Cardiac fibroblast (primary cell): ENCODE measurements at regions not wholly inside any gene's neighbourhood (a gene's known extent, or its start where the extent isn't known, plus 50 kb on each side); places are given as distances from the start of the nearest gene placed in this dataset.

Source experiments
- DNase-seq, 2 donors: peaks; one replicate each; pipeline versions ENCODE4 v3.0.0 to v3.0.0-alpha.2; 2010; ENCODE audit warnings: low read depth in 2 of 2
- H3K4me3 ChIP-seq, 2 donors: replicated peaks in 1 of 2; 1 replicate in 1 of 2; 2 replicates in 1 of 2; pipeline ENCODE4 v1.5.1; 2011; ENCODE audit warnings: low read depth in 2 of 2, low read length in 2 of 2, mild to moderate bottlenecking in 2 of 2, moderate library complexity in 1 of 2
- TF ChIP-seq, protein P1 (sequence below): IDR thresholded peaks from one replicate; pipeline ENCODE4 v1.5.1; 2011; ENCODE audit warnings: low read depth, mild to moderate bottlenecking, low read length, inconsistent platforms

DNA sequence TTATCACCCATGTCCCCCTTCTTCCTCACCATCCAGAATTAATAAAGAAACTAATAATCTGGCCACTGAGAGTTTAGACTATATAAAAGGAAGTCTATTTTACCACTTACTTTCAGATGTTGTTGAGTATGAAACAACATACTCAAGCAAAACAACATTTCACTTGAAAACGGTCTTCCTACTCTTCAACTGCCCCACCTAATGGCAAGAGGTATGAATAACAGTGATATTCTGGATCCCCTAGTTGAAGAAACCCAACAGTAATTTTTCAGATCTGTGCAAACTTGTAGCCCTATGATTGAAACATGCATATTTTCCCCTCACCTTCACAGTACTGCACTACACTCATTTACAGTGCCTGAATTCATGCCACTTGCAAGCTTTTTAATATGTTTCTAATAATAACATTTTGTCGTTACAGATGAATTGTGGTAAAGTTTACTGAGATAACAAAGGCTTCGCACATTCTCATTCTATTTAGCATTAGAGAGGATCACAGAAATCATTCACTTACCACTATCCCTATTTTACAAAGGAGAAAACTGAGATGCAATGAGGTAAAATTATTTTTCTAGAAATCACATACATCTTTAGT is 267.9 kb upstream of the PDE4D start:
- no peak overlapping the region for H3K4me3 ChIP-seq
- DNase-seq: peak; percentile 33 to 48
- TF ChIP-seq, protein P1, sequence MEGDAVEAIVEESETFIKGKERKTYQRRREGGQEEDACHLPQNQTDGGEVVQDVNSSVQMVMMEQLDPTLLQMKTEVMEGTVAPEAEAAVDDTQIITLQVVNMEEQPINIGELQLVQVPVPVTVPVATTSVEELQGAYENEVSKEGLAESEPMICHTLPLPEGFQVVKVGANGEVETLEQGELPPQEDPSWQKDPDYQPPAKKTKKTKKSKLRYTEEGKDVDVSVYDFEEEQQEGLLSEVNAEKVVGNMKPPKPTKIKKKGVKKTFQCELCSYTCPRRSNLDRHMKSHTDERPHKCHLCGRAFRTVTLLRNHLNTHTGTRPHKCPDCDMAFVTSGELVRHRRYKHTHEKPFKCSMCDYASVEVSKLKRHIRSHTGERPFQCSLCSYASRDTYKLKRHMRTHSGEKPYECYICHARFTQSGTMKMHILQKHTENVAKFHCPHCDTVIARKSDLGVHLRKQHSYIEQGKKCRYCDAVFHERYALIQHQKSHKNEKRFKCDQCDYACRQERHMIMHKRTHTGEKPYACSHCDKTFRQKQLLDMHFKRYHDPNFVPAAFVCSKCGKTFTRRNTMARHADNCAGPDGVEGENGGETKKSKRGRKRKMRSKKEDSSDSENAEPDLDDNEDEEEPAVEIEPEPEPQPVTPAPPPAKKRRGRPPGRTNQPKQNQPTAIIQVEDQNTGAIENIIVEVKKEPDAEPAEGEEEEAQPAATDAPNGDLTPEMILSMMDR: peak; percentile 39

DNA sequence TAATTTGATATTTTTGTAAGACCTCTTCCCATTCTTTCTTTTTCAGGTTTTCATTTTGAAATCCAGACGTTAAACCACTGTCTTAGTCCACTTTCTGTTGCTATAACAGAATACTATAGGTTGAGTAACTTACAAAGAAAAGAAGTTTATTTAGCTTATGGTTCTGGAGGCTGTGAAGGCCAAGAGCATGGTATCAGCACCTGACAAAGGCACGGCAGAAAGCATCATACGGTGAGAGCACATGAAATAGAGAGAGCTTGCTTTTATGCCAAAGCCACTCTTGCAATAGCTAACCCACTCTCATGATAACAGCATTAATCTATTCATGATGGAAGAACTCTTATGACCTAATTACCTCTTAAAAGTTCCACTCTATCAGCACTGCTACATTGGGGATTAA is 255.6 kb upstream of the PDE4D start:
- no peak for DNase-seq
- TF ChIP-seq, protein P1: no peak
- H3K4me3 ChIP-seq: no peak overlapping the region

DNA sequence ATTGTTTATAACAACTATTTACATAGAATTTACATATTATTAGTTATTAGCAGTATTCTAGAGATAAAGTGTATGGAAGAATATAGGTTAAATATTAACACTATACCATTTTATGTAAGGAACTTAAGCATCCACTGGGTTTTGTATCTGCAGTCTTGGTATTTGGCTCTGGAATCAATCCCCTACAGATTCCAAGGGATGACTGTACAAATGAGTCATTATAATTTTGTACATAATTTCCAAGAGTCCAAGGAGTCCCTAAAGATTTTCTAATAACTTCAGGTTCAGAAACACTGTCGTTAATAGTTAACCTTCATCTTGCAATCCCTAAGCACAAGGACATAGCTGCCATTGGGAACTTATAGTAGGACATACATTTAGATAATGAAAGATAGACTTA is 254.8 kb upstream of the PDE4D start:
- DNase-seq: peak; percentile 3 to 8
- H3K4me3 ChIP-seq: no peak overlapping the region
- TF ChIP-seq, protein P1: no peak

DNA sequence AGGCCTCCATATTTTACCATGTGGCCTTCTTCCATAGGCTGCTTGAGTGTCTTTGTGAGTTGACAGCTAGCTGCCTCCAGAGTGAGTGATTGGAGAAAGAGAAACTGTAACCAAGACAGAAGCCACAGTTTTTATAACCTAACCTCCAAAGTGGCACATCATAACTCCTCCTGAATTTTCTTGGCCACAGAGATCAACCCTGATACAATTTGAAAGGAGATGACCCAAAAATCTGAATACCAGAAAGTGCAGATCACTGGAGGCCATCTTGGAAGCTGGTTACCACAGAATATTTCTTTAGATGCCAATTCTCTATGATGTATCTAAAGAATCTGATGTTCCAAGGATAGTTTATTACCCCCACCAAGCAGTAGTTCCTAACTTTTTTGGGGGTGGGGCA is 254.3 kb upstream of the PDE4D start:
- no peak overlapping the region for H3K4me3 ChIP-seq
- DNase-seq: no peak
- TF ChIP-seq, protein P1: no peak

DNA sequence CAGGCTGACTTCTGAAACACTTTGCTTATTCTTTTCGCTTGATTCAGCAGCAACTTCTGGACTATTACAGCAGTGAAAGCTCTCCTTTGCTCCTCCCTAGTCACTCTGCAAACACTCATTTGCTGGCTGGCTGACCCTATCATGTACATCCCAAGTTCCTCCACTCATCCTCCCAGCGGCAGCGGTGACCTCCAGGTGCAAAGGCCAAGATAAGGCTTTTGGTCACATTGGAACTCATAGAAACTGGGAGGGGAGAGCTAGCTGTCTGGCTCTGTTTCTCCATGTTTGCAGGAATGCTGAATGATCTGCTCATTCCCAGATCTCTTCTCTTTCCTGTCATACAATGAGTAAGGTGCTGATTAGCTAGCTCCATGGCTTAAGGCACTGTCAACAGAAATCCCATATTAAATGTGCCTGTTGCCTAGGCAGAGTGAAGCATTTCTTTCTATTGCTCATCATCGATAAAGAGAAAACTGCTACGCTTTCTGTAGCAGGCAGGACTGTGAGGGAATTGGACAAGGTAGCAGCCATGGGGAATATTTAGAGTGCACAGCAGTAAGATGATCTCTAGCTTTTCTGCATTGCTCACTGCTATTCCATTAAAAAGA is 250.5 kb upstream of the PDE4D start:
- no peak overlapping the region for H3K4me3 ChIP-seq
- TF ChIP-seq, protein P1: no peak
- no peak for DNase-seq

DNA sequence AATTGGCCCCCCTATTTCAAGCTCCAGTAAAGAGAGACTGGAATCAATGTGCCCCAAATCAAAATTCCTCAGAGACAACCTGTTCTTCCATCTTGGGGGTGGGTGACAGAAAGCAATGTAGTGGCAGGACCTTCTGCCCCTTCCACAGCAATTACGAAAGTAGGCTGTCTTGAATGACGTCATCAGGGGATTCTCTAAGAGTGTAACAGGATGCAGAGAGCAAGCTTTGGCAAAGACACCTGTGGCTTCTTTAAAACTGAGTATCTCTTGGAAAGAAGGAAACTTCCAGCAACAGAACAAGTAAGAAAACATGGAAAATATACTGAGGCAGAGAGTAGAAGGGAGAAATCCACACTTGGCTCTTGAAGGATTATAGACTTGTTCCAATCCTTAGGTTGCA is 247.6 kb upstream of the PDE4D start:
- H3K4me3 ChIP-seq: no peak overlapping the region
- TF ChIP-seq, protein P1: no peak
- no peak for DNase-seq

DNA sequence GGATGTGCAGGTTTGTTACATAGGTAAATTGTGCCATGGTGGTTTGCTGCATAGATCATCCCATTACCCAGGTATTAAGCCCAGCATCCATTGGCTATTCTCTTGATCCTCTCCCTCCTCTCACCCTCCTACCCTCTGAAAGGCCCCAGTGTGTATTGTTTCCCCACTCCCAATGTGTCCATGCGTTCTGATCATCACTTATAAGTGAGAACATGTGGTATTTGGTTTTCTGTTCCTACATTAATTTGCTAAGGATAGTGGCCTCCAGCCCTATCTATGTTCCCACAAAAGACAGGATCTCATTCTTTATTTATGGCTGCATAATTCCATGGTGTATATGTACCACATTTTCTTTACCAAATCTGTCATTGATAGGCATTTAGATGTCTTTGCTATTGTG is 243.3 kb upstream of the PDE4D start:
- DNase-seq: no peak
- no peak overlapping the region for H3K4me3 ChIP-seq
- TF ChIP-seq, protein P1: no peak
